Ascending aorta (tissue), 2 donors: ENCODE measurements at regions not wholly inside any gene's neighbourhood (a gene's known extent, or its start where the extent isn't known, plus 50 kb on each side); places are given as distances from the start of the nearest gene placed in this dataset.
"Not testable (repeated sequence)": the region's sequence is repeated elsewhere in the genome, so short reads cannot be mapped to it uniquely, and the experiment has no call there.

Experiments
- DNase-seq, 2 donors: peaks; one replicate each; pipeline ENCODE4 v3.0.0-alpha.2; 2019; ENCODE audit warnings: low spot score in 2 of 2
- H3K27ac ChIP-seq, 2 donors: fragments of 200-600 bp; sonication (generic); one replicate each; pipeline ENCODE4 v1.5.1; 2016 to 2017; ENCODE audit warnings: mild to moderate bottlenecking in 1 of 2
- H3K27me3 ChIP-seq: fragments of 200-600 bp; sonication (generic); one replicate; pipeline ENCODE4 v1.5.1; 2017
- H3K36me3 ChIP-seq, 2 donors: fragments of 200-600 bp; sonication (generic); one replicate each; pipeline ENCODE4 v1.5.1; 2016
- H3K4me1 ChIP-seq, 2 donors: fragments of 200-600 bp; sonication (generic); one replicate each; pipeline ENCODE4 v1.5.1; 2016 to 2017; ENCODE audit warnings: mild to moderate bottlenecking in 1 of 2
- H3K4me3 ChIP-seq, 2 donors: fragments of 200-600 bp; sonication (generic); one replicate each; pipeline ENCODE4 v1.5.1; 2016 to 2017; ENCODE audit warnings: mild to moderate bottlenecking in 1 of 2
- H3K9me3 ChIP-seq, 2 donors: fragments of 200-600 bp; sonication (generic); one replicate each; pipeline ENCODE4 v1.5.1; 2016
- intact Hi-C: fragments of 100-400 bp; cut with DNase I; formaldehyde crosslinking; loops from one replicate; pipeline ENCODE4 v1.15.1; 2023
- TF ChIP-seq, protein P1 (sequence below), 3 experiments: fragments of 200-600 bp in 2 of 3; fragments of 450-650 bp in 1 of 3; sonication (generic) in 2 of 3; IDR thresholded peaks; one replicate each; pipeline ENCODE4 v1.5.1; 2016 to 2019; ENCODE audit warnings: antibody characterized with exemption in 3 of 3, mild to moderate bottlenecking in 1 of 3, moderate library complexity in 1 of 3

DNA sequence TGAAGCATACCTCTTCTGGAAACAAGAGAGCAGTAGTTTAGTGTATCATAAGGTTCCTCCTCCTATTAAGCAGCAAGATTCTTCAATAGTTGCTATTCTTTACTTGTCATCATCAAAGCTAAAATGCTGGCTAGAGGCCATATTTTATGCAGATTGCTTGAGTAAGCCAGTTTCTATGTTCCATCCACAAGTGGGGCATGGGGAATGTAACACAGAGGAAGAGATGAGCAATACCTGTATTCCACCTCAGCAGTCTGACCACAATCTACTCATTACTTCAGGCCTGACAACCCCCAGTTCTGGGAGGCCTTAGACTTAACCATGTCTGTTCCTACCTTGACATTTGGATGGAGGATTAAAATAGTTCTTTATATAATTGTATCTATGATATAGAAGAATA lies 423.6 kb downstream of the BTG1 start:
- TF ChIP-seq, protein P1, sequence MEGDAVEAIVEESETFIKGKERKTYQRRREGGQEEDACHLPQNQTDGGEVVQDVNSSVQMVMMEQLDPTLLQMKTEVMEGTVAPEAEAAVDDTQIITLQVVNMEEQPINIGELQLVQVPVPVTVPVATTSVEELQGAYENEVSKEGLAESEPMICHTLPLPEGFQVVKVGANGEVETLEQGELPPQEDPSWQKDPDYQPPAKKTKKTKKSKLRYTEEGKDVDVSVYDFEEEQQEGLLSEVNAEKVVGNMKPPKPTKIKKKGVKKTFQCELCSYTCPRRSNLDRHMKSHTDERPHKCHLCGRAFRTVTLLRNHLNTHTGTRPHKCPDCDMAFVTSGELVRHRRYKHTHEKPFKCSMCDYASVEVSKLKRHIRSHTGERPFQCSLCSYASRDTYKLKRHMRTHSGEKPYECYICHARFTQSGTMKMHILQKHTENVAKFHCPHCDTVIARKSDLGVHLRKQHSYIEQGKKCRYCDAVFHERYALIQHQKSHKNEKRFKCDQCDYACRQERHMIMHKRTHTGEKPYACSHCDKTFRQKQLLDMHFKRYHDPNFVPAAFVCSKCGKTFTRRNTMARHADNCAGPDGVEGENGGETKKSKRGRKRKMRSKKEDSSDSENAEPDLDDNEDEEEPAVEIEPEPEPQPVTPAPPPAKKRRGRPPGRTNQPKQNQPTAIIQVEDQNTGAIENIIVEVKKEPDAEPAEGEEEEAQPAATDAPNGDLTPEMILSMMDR (IDR thresholded peaks at IDR 0.05), result no peak
- no peak overlapping the region for H3K27ac ChIP-seq
- no peaks in the 10 kb centered on the region for H3K27me3 ChIP-seq
- no peak for DNase-seq
- H3K4me3 ChIP-seq, result no peak overlapping the region
- intact Hi-C loops, result no loop called here
- H3K9me3 ChIP-seq, result no peaks in the 10 kb centered on the region
- no peaks in the 10 kb centered on the region for H3K36me3 ChIP-seq
- no peaks in the 10 kb centered on the region for H3K4me1 ChIP-seq

DNA sequence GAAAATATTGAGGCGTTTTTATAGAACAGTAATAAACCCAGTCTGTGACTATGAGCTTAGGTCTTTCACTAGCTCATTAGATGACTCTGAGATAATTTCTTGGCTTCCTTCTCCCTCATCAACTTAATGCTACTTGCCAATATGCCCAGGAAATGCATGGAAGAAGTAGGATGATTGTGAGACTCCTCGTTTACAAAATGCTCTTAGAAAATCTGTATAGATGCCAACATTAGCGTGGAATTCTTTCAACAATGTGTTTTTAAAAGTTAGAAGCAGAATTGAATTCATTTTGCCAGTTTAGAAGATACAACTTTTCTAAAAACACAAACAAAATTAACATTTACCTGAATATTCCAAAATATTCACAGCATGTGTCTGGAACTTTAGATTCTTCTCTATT lies 424.6 kb downstream of the BTG1 start:
- TF ChIP-seq, protein P1 (IDR thresholded peaks at IDR 0.05), result no peak
- intact Hi-C loops, result no loop called here
- H3K4me3 ChIP-seq, result no peak overlapping the region
- no peak overlapping the region for H3K27ac ChIP-seq
- H3K27me3 ChIP-seq, result no peaks in the 10 kb centered on the region
- H3K36me3 ChIP-seq, result no peaks in the 10 kb centered on the region
- no peaks in the 10 kb centered on the region for H3K9me3 ChIP-seq
- H3K4me1 ChIP-seq, result no peaks in the 10 kb centered on the region
- no peak for DNase-seq

DNA sequence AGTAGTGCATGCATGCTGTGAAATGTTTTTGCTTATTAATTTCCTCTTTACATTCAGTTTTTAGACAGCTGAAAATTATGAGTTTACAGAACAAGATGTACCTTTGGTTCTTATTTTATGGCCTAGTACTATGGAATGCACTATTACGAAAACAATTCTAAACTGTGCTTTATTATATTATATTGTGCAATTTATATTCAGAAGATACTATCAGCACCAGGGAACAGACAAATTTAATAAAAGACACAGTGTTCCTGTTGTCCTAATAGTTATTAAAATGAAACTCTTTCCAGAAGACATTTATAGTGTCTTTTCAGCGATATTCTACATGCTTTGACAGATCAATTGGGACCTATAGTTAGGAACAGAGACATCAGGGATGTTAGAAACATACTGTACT lies 427.3 kb downstream of the BTG1 start:
- Histone ChIP-seq H3K4me1 (no peaks in the 10 kb centered on the region), H3K27ac (no peak overlapping the region), H3K27me3 (no peaks in the 10 kb centered on the region), H3K4me3 (no peak overlapping the region), H3K36me3 (no peaks in the 10 kb centered on the region), H3K9me3 (no peaks in the 10 kb centered on the region)
- intact Hi-C loops, result no loop called here
- DNase-seq, result no peak
- TF ChIP-seq, protein P1 (IDR thresholded peaks at IDR 0.05), result no peak

DNA sequence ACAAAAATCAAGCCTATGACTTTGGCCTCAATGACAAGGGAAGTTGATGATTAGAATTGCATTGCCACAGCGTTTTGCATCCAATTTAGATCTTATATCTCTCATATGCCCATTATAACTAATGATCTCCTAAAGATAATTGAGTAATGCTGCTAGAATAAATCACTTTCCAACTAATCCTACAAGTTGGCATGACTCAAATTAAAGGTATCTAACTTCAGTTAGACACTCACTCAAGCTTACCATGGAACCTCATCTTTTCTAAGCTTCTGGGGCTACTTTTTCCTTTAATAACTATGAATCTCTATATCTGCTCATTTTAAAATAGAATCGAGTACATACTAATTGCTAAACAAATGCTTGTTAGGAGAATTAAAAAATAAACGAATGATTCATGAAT lies 427.8 kb downstream of the BTG1 start:
- DNase-seq, result no peak
- Histone ChIP-seq H3K27ac (no peak overlapping the region), H3K36me3 (no peaks in the 10 kb centered on the region), H3K4me3 (no peak overlapping the region), H3K9me3 (no peaks in the 10 kb centered on the region), H3K27me3 (no peaks in the 10 kb centered on the region), H3K4me1 (no peaks in the 10 kb centered on the region)
- TF ChIP-seq, protein P1 (IDR thresholded peaks at IDR 0.05), result no peak
- intact Hi-C loops, result no loop called here

DNA sequence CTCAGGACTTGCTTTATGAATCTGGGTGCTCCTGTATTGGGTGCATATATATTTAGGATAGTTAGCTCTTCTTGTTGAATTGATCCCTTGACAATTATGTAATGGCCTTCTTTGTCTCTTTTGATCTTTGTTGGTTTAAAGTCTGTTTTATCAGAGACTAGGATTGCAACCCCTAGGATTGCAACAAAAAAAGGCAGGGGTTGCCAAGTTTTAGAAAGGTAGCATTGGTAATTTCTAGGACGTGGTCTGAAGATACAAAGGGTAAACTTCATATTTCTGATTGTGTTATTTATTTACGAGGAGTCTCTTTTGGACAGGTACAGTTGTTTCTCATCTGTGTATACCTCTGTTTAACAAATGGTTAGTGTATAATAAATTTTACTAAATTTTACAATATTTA lies 433.7 kb downstream of the BTG1 start:
- H3K4me3 ChIP-seq, H3K27ac ChIP-seq, intact Hi-C loops, H3K27me3 ChIP-seq, H3K36me3 ChIP-seq, H3K4me1 ChIP-seq, H3K9me3 ChIP-seq, DNase-seq: not testable (repeated sequence)

DNA sequence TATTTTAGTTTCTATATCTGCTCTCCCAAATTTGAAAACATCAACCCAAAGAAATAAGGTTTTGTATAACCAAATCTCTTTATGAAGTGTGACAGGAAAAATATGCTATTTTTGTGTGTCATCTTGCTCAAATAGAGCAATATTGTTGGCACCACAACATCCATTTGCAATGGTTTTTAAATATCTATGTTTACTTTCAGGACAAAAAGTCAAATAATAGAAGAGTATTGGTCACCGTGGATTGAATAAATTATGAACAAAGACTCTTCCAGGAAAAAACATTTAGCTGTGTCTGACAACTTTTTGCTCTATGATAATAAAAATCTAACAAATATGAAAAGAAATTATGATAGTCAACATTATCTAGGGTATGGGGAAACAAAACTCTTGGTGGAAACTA lies 439.2 kb downstream of the BTG1 start:
- intact Hi-C loops, result no loop called here

More for the DNA sequence above, 439.2 kb downstream of the BTG1 start:
- H3K4me3 ChIP-seq, result no peak overlapping the region
- H3K4me1 ChIP-seq, result peaks cover 0 to 6% of the 10 kb centered on the region in 2 donors
- no peak for DNase-seq
- no peaks in the 10 kb centered on the region for H3K27me3 ChIP-seq
- TF ChIP-seq, protein P1 (IDR thresholded peaks at IDR 0.05), result no peak
- no peaks in the 10 kb centered on the region for H3K36me3 ChIP-seq
- no peak overlapping the region for H3K27ac ChIP-seq
- H3K9me3 ChIP-seq, result no peaks in the 10 kb centered on the region
